Brain microvascular endothelial cell (primary cell): ENCODE measurements at regions not wholly inside any gene's neighbourhood (a gene's known extent, or its start where the extent isn't known, plus 50 kb on each side); places are given as distances from the start of the nearest gene placed in this dataset.
"Not testable (repeated sequence)": the region's sequence is repeated elsewhere in the genome, so short reads cannot be mapped to it uniquely, and the experiment has no call there.

Experiments used
- DNase-seq: peaks from one replicate; pipeline ENCODE4 v3.0.0-alpha.2; 2020
- H3K27ac ChIP-seq: fragments of 250-450 bp; sonication (Bioruptor Pico); 2 replicates; pipeline ENCODE4 v1.5.1; 2020; ENCODE audit warnings: mild to moderate bottlenecking, moderate library complexity
- H3K27me3 ChIP-seq: fragments of 250-450 bp; sonication (Bioruptor Pico); replicated peaks from 2 replicates; pipeline ENCODE4 v1.5.1; 2020; ENCODE audit warnings: mild to moderate bottlenecking
- H3K36me3 ChIP-seq: fragments of 250-450 bp; sonication (Bioruptor Pico); replicated peaks from 2 replicates; pipeline ENCODE4 v1.5.1; 2020; ENCODE audit warnings: mild to moderate bottlenecking
- H3K4me3 ChIP-seq: 2 replicates; pipeline ENCODE4 v1.5.1; 2011; ENCODE audit warnings: low read depth, mild to moderate bottlenecking, control low read depth, low read length, moderate library complexity
- in situ Hi-C: cut with HindIII; loops from 2 replicates; pipeline ENCODE4 v1.10.0; 2017; ENCODE audit warnings: low sequenced_read_pairs, low pct_ligation_motif_present
- TF ChIP-seq, protein P1 (sequence below): IDR thresholded peaks from 2 replicates; pipeline ENCODE4 v1.5.1; 2011; ENCODE audit warnings: low read depth, mild to moderate bottlenecking, moderate library complexity, low read length, control low read depth, inconsistent platforms; ENCODE audit errors: missing control alignments

DNA sequence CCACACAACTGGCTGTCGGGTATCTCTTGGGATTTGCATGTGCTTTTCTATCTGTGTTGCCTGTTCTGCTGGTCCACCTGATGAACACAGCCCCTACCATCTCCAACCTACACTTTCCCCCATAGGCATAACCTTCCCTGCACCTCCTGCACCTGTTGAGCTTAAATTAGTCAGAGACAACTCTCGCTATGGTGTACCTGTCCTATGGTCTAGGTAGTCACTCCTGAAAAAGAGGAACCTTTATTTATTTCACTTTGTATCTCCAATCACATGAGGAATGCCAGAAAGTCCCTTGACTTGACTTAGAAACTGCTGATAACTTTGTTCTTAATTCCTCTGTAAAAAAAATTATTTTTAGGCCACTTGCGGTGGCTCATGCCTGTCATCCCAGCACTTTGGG is 338.1 kb downstream of the DHRSX start:
- Histone ChIP-seq H3K27me3 (no peaks in the 10 kb centered on the region), H3K36me3 (no peaks in the 10 kb centered on the region), H3K4me3 (no peak overlapping the region), H3K27ac (no peak overlapping the region)
- TF ChIP-seq, protein P1, sequence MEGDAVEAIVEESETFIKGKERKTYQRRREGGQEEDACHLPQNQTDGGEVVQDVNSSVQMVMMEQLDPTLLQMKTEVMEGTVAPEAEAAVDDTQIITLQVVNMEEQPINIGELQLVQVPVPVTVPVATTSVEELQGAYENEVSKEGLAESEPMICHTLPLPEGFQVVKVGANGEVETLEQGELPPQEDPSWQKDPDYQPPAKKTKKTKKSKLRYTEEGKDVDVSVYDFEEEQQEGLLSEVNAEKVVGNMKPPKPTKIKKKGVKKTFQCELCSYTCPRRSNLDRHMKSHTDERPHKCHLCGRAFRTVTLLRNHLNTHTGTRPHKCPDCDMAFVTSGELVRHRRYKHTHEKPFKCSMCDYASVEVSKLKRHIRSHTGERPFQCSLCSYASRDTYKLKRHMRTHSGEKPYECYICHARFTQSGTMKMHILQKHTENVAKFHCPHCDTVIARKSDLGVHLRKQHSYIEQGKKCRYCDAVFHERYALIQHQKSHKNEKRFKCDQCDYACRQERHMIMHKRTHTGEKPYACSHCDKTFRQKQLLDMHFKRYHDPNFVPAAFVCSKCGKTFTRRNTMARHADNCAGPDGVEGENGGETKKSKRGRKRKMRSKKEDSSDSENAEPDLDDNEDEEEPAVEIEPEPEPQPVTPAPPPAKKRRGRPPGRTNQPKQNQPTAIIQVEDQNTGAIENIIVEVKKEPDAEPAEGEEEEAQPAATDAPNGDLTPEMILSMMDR = no peak
- DNase-seq = no peak
- in situ Hi-C loops = no loop called here

GRCh38 chrX:2159861-2160260 is 340.9 kb downstream of the DHRSX start:
- Histone ChIP-seq H3K4me3 (no peak overlapping the region), H3K27me3 (no peaks in the 10 kb centered on the region), H3K27ac (no peak overlapping the region), H3K36me3 (no peaks in the 10 kb centered on the region)
- no peak for DNase-seq
- TF ChIP-seq, protein P1 = no peak
- in situ Hi-C loops = no loop called here

- DNase-seq = no peak
- Histone ChIP-seq H3K4me3 (no peak overlapping the region), H3K27ac (no peak overlapping the region), H3K36me3 (no peaks in the 10 kb centered on the region), H3K27me3 (no peaks in the 10 kb centered on the region)
- TF ChIP-seq, protein P1 = no peak
- in situ Hi-C loops = no loop called here
These were observed 341.4 kb downstream of the DHRSX start for GRCh38 chrX:2159393-2159792.

DNA sequence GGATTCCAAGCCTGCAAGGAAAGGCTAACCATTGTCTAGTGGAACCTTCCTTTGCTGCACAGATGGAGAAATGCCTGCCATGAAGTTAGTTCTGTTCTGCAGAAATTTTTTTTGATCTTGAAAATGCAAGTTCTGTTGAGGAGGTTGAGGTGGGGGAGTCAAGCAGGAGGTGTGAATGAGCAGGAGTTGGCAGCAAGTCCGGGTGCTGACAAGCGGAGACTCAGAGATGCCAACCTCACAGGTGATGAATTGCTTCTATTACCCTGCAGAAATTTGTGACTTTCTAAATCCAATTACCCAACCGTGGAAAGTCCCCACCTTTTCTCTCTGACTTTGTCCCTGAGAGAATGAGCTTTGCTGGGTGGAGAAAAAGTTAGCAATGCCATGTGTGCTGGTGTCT is 350.1 kb downstream of the DHRSX start:
- TF ChIP-seq, protein P1 = no peak
- no peak overlapping the region for H3K27ac ChIP-seq
- in situ Hi-C loops = no loop called here
- no peak for DNase-seq
- no peaks in the 10 kb centered on the region for H3K27me3 ChIP-seq
- H3K36me3 ChIP-seq = no peaks in the 10 kb centered on the region
- no peak overlapping the region for H3K4me3 ChIP-seq

DNA sequence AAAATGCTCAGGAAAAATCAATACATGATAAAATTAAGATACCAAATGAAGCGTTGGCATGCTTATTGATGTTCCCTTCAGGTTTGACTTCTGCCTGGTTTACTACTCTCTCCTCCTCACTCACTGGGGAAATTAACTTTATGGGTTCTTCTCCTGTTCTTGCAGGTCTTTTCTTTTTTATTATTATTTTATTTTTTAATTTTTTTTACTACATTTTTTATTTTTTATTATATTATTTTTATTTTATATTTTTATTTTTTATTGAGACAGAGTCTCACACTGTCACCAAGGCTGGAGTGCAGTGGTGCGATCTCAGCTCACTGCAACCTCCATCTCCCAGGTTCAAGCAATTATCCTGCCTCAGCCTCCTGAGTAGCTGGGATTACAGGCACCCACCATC is 350.8 kb downstream of the DHRSX start:
- H3K4me3 ChIP-seq, H3K27ac ChIP-seq, H3K36me3 ChIP-seq, H3K27me3 ChIP-seq, DNase-seq, in situ Hi-C loops: not testable (repeated sequence)

DNA sequence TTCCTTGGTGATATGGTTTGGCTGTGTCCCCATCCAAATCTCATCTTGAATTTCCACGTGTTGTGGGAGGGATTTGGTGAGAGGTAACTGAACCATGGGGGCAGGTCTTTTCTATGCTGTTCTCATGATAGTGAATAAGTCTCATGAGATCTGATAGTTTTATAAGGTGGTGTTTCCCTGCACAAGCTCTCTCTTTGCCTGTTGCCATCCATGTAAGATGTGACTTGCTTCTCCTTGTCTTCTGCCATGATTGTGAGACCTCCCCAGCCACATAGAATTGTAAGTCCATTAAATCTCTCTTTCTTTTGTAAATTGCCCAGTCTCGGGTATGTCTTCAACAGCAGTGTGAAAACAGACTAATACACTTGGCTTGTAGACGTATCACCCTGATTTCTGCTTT is 351.7 kb downstream of the DHRSX start:
- H3K27ac ChIP-seq, H3K36me3 ChIP-seq, DNase-seq, in situ Hi-C loops, H3K27me3 ChIP-seq, H3K4me3 ChIP-seq: not testable (repeated sequence)

GRCh38 chrX:2147928-2148327 is 352.8 kb downstream of the DHRSX start:
- Histone ChIP-seq H3K36me3 (no peaks in the 10 kb centered on the region), H3K27ac (no peak overlapping the region), H3K27me3 (no peaks in the 10 kb centered on the region), H3K4me3 (no peak overlapping the region)
- DNase-seq = no peak
- in situ Hi-C loops = no loop called here
- TF ChIP-seq, protein P1 = no peak
